ENCODE measurements at regions not wholly inside any gene's neighbourhood (a gene's known extent, or its start where the extent isn't known, plus 50 kb on each side); places are given as distances from the start of the nearest gene placed in this dataset.
"Not testable (repeated sequence)": the region's sequence is repeated elsewhere in the genome, so short reads cannot be mapped to it uniquely, and the experiment has no call there.

DNA sequence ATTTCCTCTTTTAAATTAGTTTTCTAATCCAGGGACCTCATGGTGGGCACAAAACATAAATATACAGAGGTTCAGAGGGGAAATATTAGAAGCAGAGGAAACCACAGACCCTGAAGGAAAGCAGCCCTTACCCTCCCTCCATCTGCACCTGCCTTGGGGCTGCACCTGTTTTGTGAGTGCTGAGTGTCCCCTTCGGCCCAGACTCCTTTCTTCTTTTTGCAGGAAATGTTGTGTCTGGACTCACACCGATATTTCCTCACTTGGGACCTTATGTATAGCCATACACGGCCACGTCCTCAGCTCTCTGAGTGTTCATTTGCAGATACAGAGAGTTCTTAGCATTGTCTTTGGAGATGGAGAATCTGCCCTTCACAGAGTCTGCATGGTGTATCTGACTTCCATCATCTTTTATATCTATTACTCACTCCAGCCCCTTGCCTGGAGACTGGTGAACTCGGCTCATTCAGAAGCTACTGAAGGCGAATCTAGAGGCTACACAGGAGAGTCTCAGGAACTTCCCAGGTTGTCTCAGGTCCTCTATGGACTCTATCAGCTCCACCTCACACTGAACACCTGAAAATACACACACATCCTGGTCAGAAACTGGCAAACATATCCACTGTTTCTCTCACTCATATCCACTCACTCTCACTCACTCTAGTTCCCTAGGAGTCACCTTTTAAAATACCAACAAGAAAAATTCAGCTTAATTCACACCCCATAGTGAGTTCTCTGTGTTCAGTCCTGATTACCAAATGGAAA, 829.7 kb downstream of the TMEM121 start:
- TF ChIP-seq CTCF, POLR2A (IDR thresholded peaks at IDR 0.05): not testable (repeated sequence)
